Calu3 (cell line): ENCODE measurements at regions not wholly inside any gene's neighbourhood (a gene's known extent, or its start where the extent isn't known, plus 50 kb on each side); places are given as distances from the start of the nearest gene placed in this dataset.

Experiments used
- BruUV-seq: library from RNA; stranded (reverse); fragments of 400-500 nt; replicated peaks from 2 replicates; lab custom pipeline; 2021; lab: Mats Ljungman, UMichigan
- CTCF ChIA-PET: fragments of 300-600 bp; sonication (Branson Sonifier 250); formaldehyde crosslinking; loops from one replicate; lab custom pipeline; 2022; ENCODE audit warnings: antibody characterized with exemption; lab: Charles Lee
- DNase-seq: peaks from one replicate; pipeline ENCODE4 v3.0.0; 2022
- H3K27ac Mint-ChIP-seq: one replicate; pipeline ENCODE4 v1.8.0; 2022; ENCODE audit warnings: mixed read lengths; ENCODE audit not compliant: unreplicated experiment
- H3K27me3 Mint-ChIP-seq: one replicate; pipeline ENCODE4 v1.8.0; 2022; ENCODE audit warnings: mixed read lengths; ENCODE audit not compliant: unreplicated experiment
- H3K36me3 Mint-ChIP-seq: one replicate; pipeline ENCODE4 v1.8.0; 2022; ENCODE audit warnings: mild to moderate bottlenecking, moderate library complexity, mixed read lengths; ENCODE audit not compliant: insufficient read depth, unreplicated experiment
- H3K4me1 Mint-ChIP-seq: one replicate; pipeline ENCODE4 v1.8.0; 2022; ENCODE audit warnings: mild to moderate bottlenecking, low read depth, mixed read lengths; ENCODE audit not compliant: unreplicated experiment
- H3K4me3 Mint-ChIP-seq: one replicate; pipeline ENCODE4 v1.8.0; 2022; ENCODE audit warnings: mild to moderate bottlenecking, low read depth, moderate library complexity, mixed read lengths; ENCODE audit not compliant: unreplicated experiment
- H3K9me3 Mint-ChIP-seq: one replicate; pipeline ENCODE4 v1.8.0; 2022; ENCODE audit warnings: low read depth, mixed read lengths; ENCODE audit not compliant: unreplicated experiment
- CTCF ChIP-seq: fragments of 200-600 bp; IDR thresholded peaks from one replicate; pipeline ENCODE4 v1.8.0; 2022; ENCODE audit warnings: antibody characterized with exemption; ENCODE audit not compliant: unreplicated experiment
- intact Hi-C: fragments of 100-400 bp; cut with micrococcal nuclease; formaldehyde crosslinking; loops from one replicate; pipeline ENCODE4 v1.10.0; 2022; ENCODE audit not compliant: unreplicated experiment

GRCh38 chr6:113437566-113437965 is 419.6 kb upstream of the MARCKS start:
- H3K9me3 Mint-ChIP-seq = no peaks in the 10 kb centered on the region
- intact Hi-C loops = no loop called here
- no peak overlapping the region for H3K27ac Mint-ChIP-seq
- BruUV-seq = no TSS peak
- H3K4me1 Mint-ChIP-seq = peaks cover 15% of the 10 kb centered on the region
- H3K27me3 Mint-ChIP-seq = no peaks in the 10 kb centered on the region
- DNase-seq = no peak
- no peak for TF ChIP-seq CTCF
- no peaks in the 10 kb centered on the region for H3K36me3 Mint-ChIP-seq
- no peak overlapping the region for H3K4me3 Mint-ChIP-seq
- CTCF ChIA-PET = no interaction called here

- intact Hi-C loops = no loop called here
- Mint-ChIP-seq H3K4me1 (no peaks in the 10 kb centered on the region), H3K36me3 (no peaks in the 10 kb centered on the region), H3K27me3 (no peaks in the 10 kb centered on the region), H3K4me3 (no peak overlapping the region), H3K27ac (no peak overlapping the region), H3K9me3 (no peaks in the 10 kb centered on the region)
- CTCF ChIA-PET = no interaction called here
- no peak for TF ChIP-seq CTCF
- BruUV-seq = no TSS peak
- DNase-seq = no peak
These were observed 417.3 kb upstream of the MARCKS start for GRCh38 chr6:113439866-113440265.

- DNase-seq = no peak
- Mint-ChIP-seq H3K27ac (no peak overlapping the region), H3K4me3 (no peak overlapping the region), H3K4me1 (peaks cover 1% of the 10 kb centered on the region), H3K27me3 (no peaks in the 10 kb centered on the region), H3K9me3 (no peaks in the 10 kb centered on the region), H3K36me3 (no peaks in the 10 kb centered on the region)
- CTCF ChIA-PET = no interaction called here
- intact Hi-C loops = no loop called here
- BruUV-seq = no TSS peak
- TF ChIP-seq CTCF = no peak
These were observed 415.1 kb upstream of the MARCKS start for GRCh38 chr6:113442040-113442439.

GRCh38 chr6:113445201-113445600 is 411.9 kb upstream of the MARCKS start:
- Mint-ChIP-seq H3K36me3 (no peaks in the 10 kb centered on the region), H3K27ac (no peak overlapping the region), H3K4me1 (peaks cover 9% of the 10 kb centered on the region), H3K9me3 (no peaks in the 10 kb centered on the region), H3K27me3 (no peaks in the 10 kb centered on the region), H3K4me3 (no peak overlapping the region)
- BruUV-seq = no TSS peak
- no peak for TF ChIP-seq CTCF
- no peak for DNase-seq
- CTCF ChIA-PET = no interaction called here
- intact Hi-C loops = no loop called here
